SKM-1 treated with dmso at 0.1 percent for 144 hours (cell line): ENCODE measurements at regions not wholly inside any gene's neighbourhood (a gene's known extent, or its start where the extent isn't known, plus 50 kb on each side); places are given as distances from the start of the nearest gene placed in this dataset.

ENCODE experiments used
- DNase-seq: peaks from one replicate; lab custom pipeline; 2025; ENCODE audit not compliant: unreplicated experiment; lab: John Stamatoyannopoulos, UW

GRCh38 chr11:39304586-39304985 is 2154.9 kb downstream of the LRRC4C start:
- DNase-seq: no peak

GRCh38 chr11:39294648-39295047 is 2164.8 kb downstream of the LRRC4C start:
- no peak for DNase-seq

GRCh38 chr11:39288011-39288410 is 2171.4 kb downstream of the LRRC4C start:
- no peak for DNase-seq

- no peak for DNase-seq
Observed at GRCh38 chr11:39268176-39268690, 2191.2 kb downstream of the LRRC4C start.

- DNase-seq: no peak
Observed at GRCh38 chr11:39255648-39256047, 2203.8 kb downstream of the LRRC4C start.

GRCh38 chr11:39249566-39250365 is 2209.7 kb downstream of the LRRC4C start:
- DNase-seq: no peak

GRCh38 chr11:39247570-39248137 is 2211.8 kb downstream of the LRRC4C start:
- no peak for DNase-seq

- no peak for DNase-seq
Observed at GRCh38 chr11:39239553-39239952, 2219.9 kb downstream of the LRRC4C start.

- no peak for DNase-seq
Observed at GRCh38 chr11:39236916-39237315, 2222.5 kb downstream of the LRRC4C start.

- DNase-seq: no peak
Observed at GRCh38 chr11:39221550-39222138, 2237.8 kb downstream of the LRRC4C start.

GRCh38 chr11:39220501-39221230 is 2238.8 kb downstream of the LRRC4C start:
- DNase-seq: no peak

GRCh38 chr11:39220069-39220468 is 2239.4 kb downstream of the LRRC4C start:
- no peak for DNase-seq

GRCh38 chr11:39209981-39210380 is 2249.5 kb downstream of the LRRC4C start:
- no peak for DNase-seq

- no peak for DNase-seq
Observed at GRCh38 chr11:39205236-39205995, 2254.0 kb downstream of the LRRC4C start.

- DNase-seq: no peak
Observed at GRCh38 chr11:39192671-39193070, 2266.8 kb downstream of the LRRC4C start.

GRCh38 chr11:39190751-39191150 is 2268.7 kb downstream of the LRRC4C start:
- no peak for DNase-seq

- no peak for DNase-seq
Observed at GRCh38 chr11:39177678-39178077, 2281.8 kb downstream of the LRRC4C start.

- DNase-seq: no peak
Observed at GRCh38 chr11:39174965-39175364, 2284.5 kb downstream of the LRRC4C start.

GRCh38 chr11:39174196-39174595 is 2285.3 kb downstream of the LRRC4C start:
- no peak for DNase-seq

GRCh38 chr11:39165021-39165420 is 2294.4 kb downstream of the LRRC4C start:
- no peak for DNase-seq

- no peak for DNase-seq
Observed at GRCh38 chr11:39149214-39149613, 2310.2 kb downstream of the LRRC4C start.
